ENCODE measurements at regions not wholly inside any gene's neighbourhood (a gene's known extent, or its start where the extent isn't known, plus 50 kb on each side); places are given as distances from the start of the nearest gene placed in this dataset.

DNA sequence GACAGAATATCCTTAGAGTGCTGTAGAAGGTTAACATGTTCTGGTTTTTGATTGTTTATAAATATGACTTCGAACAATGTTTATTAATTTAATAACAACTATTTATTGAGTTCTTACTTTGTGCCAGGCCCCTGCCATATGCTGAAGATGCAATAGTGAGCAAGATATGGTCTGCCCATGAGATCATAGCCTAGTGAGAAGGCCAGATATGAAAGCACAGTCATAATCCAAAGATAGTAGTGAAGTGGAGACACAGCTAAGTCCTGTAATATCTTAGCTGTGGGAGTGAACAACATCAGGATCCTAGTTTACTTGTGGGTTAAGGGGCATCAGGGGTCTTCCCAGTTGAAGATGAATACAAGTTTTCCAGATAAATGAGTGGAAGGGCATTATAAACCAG is 189.4 kb upstream of the FBXO33 start:
- no peak overlapping the region for H3K27ac ChIP-seq
- TF ChIP-seq, protein P1, sequence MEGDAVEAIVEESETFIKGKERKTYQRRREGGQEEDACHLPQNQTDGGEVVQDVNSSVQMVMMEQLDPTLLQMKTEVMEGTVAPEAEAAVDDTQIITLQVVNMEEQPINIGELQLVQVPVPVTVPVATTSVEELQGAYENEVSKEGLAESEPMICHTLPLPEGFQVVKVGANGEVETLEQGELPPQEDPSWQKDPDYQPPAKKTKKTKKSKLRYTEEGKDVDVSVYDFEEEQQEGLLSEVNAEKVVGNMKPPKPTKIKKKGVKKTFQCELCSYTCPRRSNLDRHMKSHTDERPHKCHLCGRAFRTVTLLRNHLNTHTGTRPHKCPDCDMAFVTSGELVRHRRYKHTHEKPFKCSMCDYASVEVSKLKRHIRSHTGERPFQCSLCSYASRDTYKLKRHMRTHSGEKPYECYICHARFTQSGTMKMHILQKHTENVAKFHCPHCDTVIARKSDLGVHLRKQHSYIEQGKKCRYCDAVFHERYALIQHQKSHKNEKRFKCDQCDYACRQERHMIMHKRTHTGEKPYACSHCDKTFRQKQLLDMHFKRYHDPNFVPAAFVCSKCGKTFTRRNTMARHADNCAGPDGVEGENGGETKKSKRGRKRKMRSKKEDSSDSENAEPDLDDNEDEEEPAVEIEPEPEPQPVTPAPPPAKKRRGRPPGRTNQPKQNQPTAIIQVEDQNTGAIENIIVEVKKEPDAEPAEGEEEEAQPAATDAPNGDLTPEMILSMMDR (IDR thresholded peaks at IDR 0.05): no peak
- TF ChIP-seq ZFX (IDR thresholded peaks at IDR 0.05; ENCODE audit: borderline replicate concordance): no peak

- no peak overlapping the region for H3K27ac ChIP-seq
Observed at GRCh38 chr14:39621223-39621622, 189.0 kb upstream of the FBXO33 start.

GRCh38 chr14:39617537-39617936 is 185.3 kb upstream of the FBXO33 start:
- no peak overlapping the region for H3K27ac ChIP-seq
- no peak for TF ChIP-seq ZFX (IDR thresholded peaks at IDR 0.05; ENCODE audit: borderline replicate concordance)
- TF ChIP-seq, protein P1 (IDR thresholded peaks at IDR 0.05): no peak

More at GRCh38 chr14:39621223-39621622, 189.0 kb upstream of the FBXO33 start:
- TF ChIP-seq, protein P1 (IDR thresholded peaks at IDR 0.05): no peak
- no peak for TF ChIP-seq ZFX (IDR thresholded peaks at IDR 0.05; ENCODE audit: borderline replicate concordance)

DNA sequence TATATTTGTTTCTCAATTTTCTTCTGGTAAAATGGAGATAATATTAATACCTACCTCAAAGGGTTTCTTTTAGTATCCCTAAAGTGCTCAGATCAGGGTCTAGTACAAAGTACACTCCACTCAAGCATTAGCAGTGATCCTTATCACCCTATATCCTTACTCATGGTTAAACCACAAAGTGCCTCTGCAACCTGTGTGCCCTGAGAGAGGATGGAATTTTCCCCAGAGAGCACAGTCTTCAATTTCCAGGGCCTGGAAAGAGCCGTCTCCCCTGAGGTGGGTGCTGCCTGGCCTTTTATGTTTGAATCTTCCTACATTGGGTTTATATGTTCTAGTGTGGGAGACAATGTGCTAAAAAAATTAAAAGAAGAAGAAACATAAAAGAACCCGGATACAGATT is 183.1 kb upstream of the FBXO33 start:
- no peak overlapping the region for H3K27ac ChIP-seq

GRCh38 chr14:39614297-39614923 is 182.2 kb upstream of the FBXO33 start:
- TF ChIP-seq, protein P1 (IDR thresholded peaks at IDR 0.05): no peak
- no peak for TF ChIP-seq ZFX (IDR thresholded peaks at IDR 0.05; ENCODE audit: borderline replicate concordance)

More for the DNA sequence above, 183.1 kb upstream of the FBXO33 start:
- TF ChIP-seq, protein P1 (IDR thresholded peaks at IDR 0.05): no peak
- TF ChIP-seq ZFX (IDR thresholded peaks at IDR 0.05; ENCODE audit: borderline replicate concordance): no peak

GRCh38 chr14:39609119-39609518 is 176.9 kb upstream of the FBXO33 start:
- no peak overlapping the region for H3K27ac ChIP-seq
- TF ChIP-seq, protein P1 (IDR thresholded peaks at IDR 0.05): no peak
- no peak for TF ChIP-seq ZFX (IDR thresholded peaks at IDR 0.05; ENCODE audit: borderline replicate concordance)

More at GRCh38 chr14:39614297-39614923, 182.2 kb upstream of the FBXO33 start:
- H3K27ac ChIP-seq: no peak overlapping the region

DNA sequence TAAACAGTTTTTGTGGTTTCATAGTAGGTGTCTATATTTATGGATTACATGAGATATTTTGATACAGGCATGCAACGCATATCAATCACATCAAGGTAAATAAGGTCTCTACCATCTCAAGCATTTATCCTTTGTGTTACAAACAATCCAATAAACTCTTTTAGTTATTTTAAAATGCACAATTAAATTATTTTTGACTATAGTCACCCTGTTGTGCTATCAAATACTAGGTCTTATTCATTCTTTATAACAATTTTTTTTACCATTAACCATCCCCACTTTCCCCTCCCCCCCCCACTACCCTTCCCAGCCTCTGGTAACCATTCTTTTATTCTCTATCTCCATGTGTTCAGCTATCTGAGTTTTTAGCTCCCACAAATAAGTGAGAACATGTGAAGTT is 175.7 kb upstream of the FBXO33 start:
- TF ChIP-seq ZFX (IDR thresholded peaks at IDR 0.05; ENCODE audit: borderline replicate concordance): no peak
- TF ChIP-seq, protein P1 (IDR thresholded peaks at IDR 0.05): no peak
- no peak overlapping the region for H3K27ac ChIP-seq

Data from 22Rv1 (cell line).